Ovary (tissue), 7 donors: ENCODE measurements at regions not wholly inside any gene's neighbourhood (a gene's known extent, or its start where the extent isn't known, plus 50 kb on each side); places are given as distances from the start of the nearest gene placed in this dataset.

Source experiments
- DNase-seq, 5 donors: peaks; one replicate each; pipeline ENCODE4 v3.0.0-alpha.2; 2019 to 2020
- H3K27ac ChIP-seq, 2 donors: fragments of 200-600 bp; one replicate each; pipeline versions ENCODE4 v1.5.1 to v1.8.0; 2019 to 2022
- H3K27me3 ChIP-seq: fragments of 200-600 bp; one replicate; pipeline ENCODE4 v1.8.0; 2022
- H3K36me3 ChIP-seq: fragments of 200-600 bp; sonication (generic); one replicate; pipeline ENCODE4 v1.5.1; 2019
- H3K4me1 ChIP-seq: one replicate; pipeline ENCODE4 v1.8.1; 2013; ENCODE audit warnings: mild to moderate bottlenecking, moderate library complexity; ENCODE audit not compliant: insufficient read depth
- H3K4me3 ChIP-seq: fragments of 200-600 bp; sonication (generic); one replicate; pipeline ENCODE4 v1.5.1; 2017
- H3K9me3 ChIP-seq, 2 donors: fragments of 200-600 bp in 1 of 2; sonication (generic) in 1 of 2; one replicate each; pipeline versions ENCODE4 v1.5.1 to v1.8.1; 2013 to 2019; ENCODE audit warnings: mild to moderate bottlenecking in 1 of 2, moderate library complexity in 1 of 2
- EP300 ChIP-seq: sonication (generic); formaldehyde crosslinking; IDR thresholded peaks from one replicate; pipeline ENCODE4 v1.6.1; 2017; ENCODE audit warnings: antibody characterized with exemption
- POLR2A ChIP-seq: fragments of 450-650 bp; IDR thresholded peaks from one replicate; pipeline ENCODE4 v1.6.1; 2017; ENCODE audit warnings: antibody characterized with exemption, mild to moderate bottlenecking, moderate library complexity
- WGBS, 3 donors: extraction: QIAGEN DNeasy Blood & Tissue Kit in 1 of 3; methylation state at CpG; one replicate each; pipeline versions ENCODE4 v1.1.5 to v1.1.7; 2013 to 2017; 5-methylcytosine and 5-hydroxymethylcytosine counted together
- intact Hi-C, 4 donors: fragments of 100-400 bp; cut with DNase I; formaldehyde crosslinking; loops; one replicate each; pipeline versions ENCODE4 v1.11.0 to v1.15.1; 2022 to 2023
- TF ChIP-seq, protein P1 (sequence below), 3 donors: fragments of 450-650 bp in 2 of 3; fragments of 200-600 bp in 1 of 3; IDR thresholded peaks; one replicate each; pipeline versions ENCODE4 v1.5.1 to v1.8.0; 2016 to 2022; ENCODE audit warnings: antibody characterized with exemption in 3 of 3, mild to moderate bottlenecking in 1 of 3
- donor health status: DM: no; HTN: no; CAD: no; lungs with moderate emphysema.
- donor health status: DM: no; HTN: no; CAD: no.
- donor health status: Bipolar disorder and iron deficiency.
- donor health status: DM: no; HTN: no; CAD: no.
- donor health status: DM: yes; HTN: yes; CAD: no.

DNA sequence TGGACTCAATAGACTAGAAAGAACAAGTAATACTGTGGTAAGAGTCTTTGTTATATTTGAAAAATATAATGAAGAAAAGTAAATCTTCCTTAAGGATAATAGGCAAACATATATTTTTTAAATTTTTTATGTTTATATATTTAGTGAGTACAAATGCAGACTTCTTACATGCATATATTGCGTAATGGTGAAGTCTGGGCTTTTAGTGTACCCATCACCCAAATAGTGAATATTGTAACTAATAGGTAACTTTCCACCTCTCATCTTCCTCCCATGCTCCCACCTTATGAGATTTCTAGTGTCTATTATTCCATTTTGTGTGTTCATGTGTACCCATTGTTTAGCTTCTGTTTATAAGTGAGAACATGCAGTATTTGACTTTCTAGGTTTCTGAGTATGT lies 711.2 kb upstream of the NDST4 start:
- Histone ChIP-seq H3K27me3 (no peaks in the 10 kb centered on the region), H3K4me3 (no peak overlapping the region), H3K4me1 (no peaks in the 10 kb centered on the region), H3K9me3 (no peaks in the 10 kb centered on the region), H3K36me3 (no peaks in the 10 kb centered on the region), H3K27ac (no peak overlapping the region)
- DNase-seq, result no peak
- intact Hi-C loops, result no loop called here
- 92 to 100% (median 96%) methylated on average over 1 of the region's 1 CpG for WGBS, 3 donors
- TF ChIP-seq, protein P1, sequence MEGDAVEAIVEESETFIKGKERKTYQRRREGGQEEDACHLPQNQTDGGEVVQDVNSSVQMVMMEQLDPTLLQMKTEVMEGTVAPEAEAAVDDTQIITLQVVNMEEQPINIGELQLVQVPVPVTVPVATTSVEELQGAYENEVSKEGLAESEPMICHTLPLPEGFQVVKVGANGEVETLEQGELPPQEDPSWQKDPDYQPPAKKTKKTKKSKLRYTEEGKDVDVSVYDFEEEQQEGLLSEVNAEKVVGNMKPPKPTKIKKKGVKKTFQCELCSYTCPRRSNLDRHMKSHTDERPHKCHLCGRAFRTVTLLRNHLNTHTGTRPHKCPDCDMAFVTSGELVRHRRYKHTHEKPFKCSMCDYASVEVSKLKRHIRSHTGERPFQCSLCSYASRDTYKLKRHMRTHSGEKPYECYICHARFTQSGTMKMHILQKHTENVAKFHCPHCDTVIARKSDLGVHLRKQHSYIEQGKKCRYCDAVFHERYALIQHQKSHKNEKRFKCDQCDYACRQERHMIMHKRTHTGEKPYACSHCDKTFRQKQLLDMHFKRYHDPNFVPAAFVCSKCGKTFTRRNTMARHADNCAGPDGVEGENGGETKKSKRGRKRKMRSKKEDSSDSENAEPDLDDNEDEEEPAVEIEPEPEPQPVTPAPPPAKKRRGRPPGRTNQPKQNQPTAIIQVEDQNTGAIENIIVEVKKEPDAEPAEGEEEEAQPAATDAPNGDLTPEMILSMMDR (IDR thresholded peaks at IDR 0.05), result no peak

DNA sequence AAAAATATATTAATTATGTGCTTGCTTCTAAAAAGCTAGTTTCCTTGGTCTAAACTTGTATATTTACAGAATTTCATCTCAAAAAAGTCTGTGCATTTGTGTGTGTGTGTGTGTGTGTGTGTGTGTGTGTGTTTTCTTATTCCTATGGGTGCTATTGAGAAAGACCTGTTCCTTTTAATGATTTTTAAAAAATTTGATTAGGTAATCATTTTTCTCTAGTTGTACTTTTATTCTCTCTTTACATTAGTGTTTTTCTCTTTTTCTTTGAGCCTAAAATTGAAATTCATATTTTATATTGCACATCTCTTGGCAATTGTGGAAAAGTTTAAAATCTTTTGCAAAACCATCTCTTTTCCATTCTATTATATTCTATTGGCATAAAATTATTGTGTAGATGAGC lies 690.4 kb upstream of the NDST4 start:
- Histone ChIP-seq H3K36me3 (no peaks in the 10 kb centered on the region), H3K9me3 (no peaks in the 10 kb centered on the region), H3K27ac (no peak overlapping the region), H3K4me3 (no peak overlapping the region), H3K4me1 (no peaks in the 10 kb centered on the region), H3K27me3 (no peaks in the 10 kb centered on the region)
- DNase-seq, result no peak
- TF ChIP-seq, protein P1 (IDR thresholded peaks at IDR 0.05), result no peak
- no peak for TF ChIP-seq EP300
- TF ChIP-seq POLR2A, result no peak
- intact Hi-C loops, result no loop called here

DNA sequence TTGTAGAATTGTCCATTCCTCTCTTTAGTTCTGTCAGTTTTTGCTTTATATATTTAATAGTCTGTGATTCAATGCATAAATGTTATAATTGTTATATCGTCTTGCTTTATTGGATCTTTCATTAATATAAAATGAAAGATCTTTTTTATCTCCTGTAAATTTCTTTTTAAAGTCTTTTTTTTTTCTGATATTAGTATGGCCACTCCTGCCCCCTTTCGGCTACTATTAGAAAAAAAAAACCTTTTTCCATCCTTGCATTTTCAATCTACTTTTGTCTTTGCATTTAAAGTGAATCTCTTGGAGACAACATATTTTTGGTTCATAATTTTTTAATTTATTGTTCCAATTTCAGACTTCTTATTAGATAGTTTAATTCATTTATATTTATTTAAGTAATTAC lies 677.4 kb upstream of the NDST4 start:
- H3K27ac ChIP-seq, result no peak overlapping the region
- TF ChIP-seq, protein P1 (IDR thresholded peaks at IDR 0.05), result no peak
- TF ChIP-seq POLR2A (no peak), EP300 (no peak)
- H3K4me1 ChIP-seq, result no peaks in the 10 kb centered on the region
- no peak for DNase-seq
- H3K4me3 ChIP-seq, result no peak overlapping the region
- H3K9me3 ChIP-seq, result no peaks in the 10 kb centered on the region
- intact Hi-C loops, result no loop called here
- H3K27me3 ChIP-seq, result no peaks in the 10 kb centered on the region
- no peaks in the 10 kb centered on the region for H3K36me3 ChIP-seq
- WGBS, 3 donors, result 81 to 89% (median 83%) methylated on average over 2 of the region's 2 CpGs

DNA sequence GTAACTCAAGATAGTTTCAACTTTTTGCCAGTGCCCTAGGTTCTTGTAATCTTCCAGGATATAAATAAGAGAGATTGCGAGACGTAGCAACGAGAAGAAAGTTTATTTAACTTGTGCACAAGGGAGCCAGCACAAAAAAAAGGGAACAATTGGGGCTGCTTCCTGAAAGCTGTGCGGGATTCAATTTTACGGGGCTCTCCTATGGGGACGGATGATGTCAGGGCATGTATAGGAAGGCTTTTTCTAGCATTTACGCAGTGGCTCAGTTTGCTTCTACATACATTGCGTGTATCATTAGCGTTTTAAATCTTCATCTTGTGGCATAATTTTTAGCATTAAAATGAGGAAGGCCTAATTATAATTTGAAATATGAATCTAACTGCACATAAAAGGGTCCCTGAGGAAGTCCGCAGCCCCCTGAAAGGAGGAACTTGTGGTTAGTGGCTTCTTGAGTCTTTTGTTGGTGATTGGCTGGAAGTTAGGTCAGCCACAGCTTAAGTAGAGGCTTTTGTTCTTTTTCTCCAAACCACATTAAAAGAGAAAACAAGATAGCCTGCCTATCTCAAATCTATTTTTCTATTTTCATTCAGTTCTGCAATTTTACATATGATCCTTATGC lies 668.2 kb upstream of the NDST4 start:
- WGBS, 3 donors, result 81 to 83% (median 81%) methylated on average over 10 of the region's 10 CpGs
- intact Hi-C loops, result no loop called here
- H3K36me3 ChIP-seq, result no peaks in the 10 kb centered on the region
- H3K27me3 ChIP-seq, result no peaks in the 10 kb centered on the region
- DNase-seq, result no peak
- no peak overlapping the region for H3K27ac ChIP-seq
- TF ChIP-seq, protein P1 (IDR thresholded peaks at IDR 0.05), result no peak
- no peak for TF ChIP-seq EP300
- TF ChIP-seq POLR2A, result no peak
- no peaks in the 10 kb centered on the region for H3K4me1 ChIP-seq
- H3K4me3 ChIP-seq, result no peak overlapping the region
- no peaks in the 10 kb centered on the region for H3K9me3 ChIP-seq

DNA sequence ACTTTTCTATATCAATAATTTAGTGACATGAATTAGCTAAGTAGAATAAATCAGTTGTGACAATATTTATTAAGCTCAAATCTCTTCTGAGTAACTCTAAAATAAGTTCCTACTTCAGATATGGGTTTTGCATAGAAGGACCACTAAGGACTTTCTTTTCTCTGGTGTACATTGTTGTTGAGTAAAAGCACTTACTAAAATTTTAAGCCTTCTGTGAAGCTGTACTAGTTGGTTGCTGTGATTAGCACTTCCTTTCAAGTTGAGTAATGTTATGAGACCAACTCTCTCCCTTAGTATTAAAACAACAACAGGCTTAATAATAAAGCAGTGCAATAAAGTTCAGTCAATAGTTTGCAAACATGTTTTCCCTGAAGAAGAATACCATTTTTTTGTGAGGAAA lies 667.4 kb upstream of the NDST4 start:
- H3K27me3 ChIP-seq, result no peaks in the 10 kb centered on the region
- no peaks in the 10 kb centered on the region for H3K4me1 ChIP-seq
- no peak overlapping the region for H3K4me3 ChIP-seq
- no peaks in the 10 kb centered on the region for H3K36me3 ChIP-seq
- no peak for DNase-seq
- no peaks in the 10 kb centered on the region for H3K9me3 ChIP-seq
- TF ChIP-seq, protein P1 (IDR thresholded peaks at IDR 0.05), result no peak
- no peak for TF ChIP-seq POLR2A
- TF ChIP-seq EP300, result no peak
- intact Hi-C loops, result no loop called here
- H3K27ac ChIP-seq, result no peak overlapping the region
